OCI-LY7 (cell line): ENCODE measurements at regions not wholly inside any gene's neighbourhood (a gene's known extent, or its start where the extent isn't known, plus 50 kb on each side); places are given as distances from the start of the nearest gene placed in this dataset.

Source experiments
- BruUV-seq: library from RNA; stranded (reverse); fragments of 400-500 nt; replicated peaks from 2 replicates; lab custom pipeline; 2021; lab: Mats Ljungman, UMichigan
- CTCF ChIA-PET: fragments of 300-600 bp; sonication (Branson Sonifier 250); formaldehyde crosslinking; loops from one replicate; lab custom pipeline; 2022; ENCODE audit warnings: antibody characterized with exemption; ENCODE audit not compliant: unreplicated experiment; lab: Charles Lee
- POLR2A ChIA-PET: fragments of 300-600 bp; sonication (Branson Sonifier 250); formaldehyde crosslinking; loops from one replicate; lab custom pipeline; 2022; ENCODE audit warnings: antibody characterized with exemption; lab: Charles Lee
- DNase-seq: peaks from one replicate; pipeline ENCODE4 v3.0.0-alpha.2; 2015; ENCODE audit warnings: low spot score
- H2AFZ ChIP-seq: fragments of 200-600 bp; sonication (generic), shearing (Covaris generic); 2 replicates; pipeline ENCODE4 v1.6.1; 2014; ENCODE audit warnings: mild to moderate bottlenecking, antibody characterized with exemption, low read length, moderate library complexity
- H3K27ac ChIP-seq: fragments of 200-600 bp; sonication (generic); 2 replicates; pipeline ENCODE4 v1.5.1; 2014; ENCODE audit warnings: mixed run types, low read depth, mild to moderate bottlenecking, moderate library complexity, low read length, inconsistent platforms; ENCODE audit not compliant: poor library complexity, severe bottlenecking
- H3K36me3 ChIP-seq: fragments of 200-600 bp; sonication (generic); 2 replicates; pipeline ENCODE4 v1.6.1; 2014; ENCODE audit warnings: mild to moderate bottlenecking, antibody characterized with exemption, low read length, moderate library complexity, mixed read lengths; ENCODE audit not compliant: insufficient read depth
- H3K4me1 ChIP-seq: fragments of 200-600 bp; sonication (generic); 2 replicates; pipeline ENCODE4 v1.5.1; 2014; ENCODE audit warnings: mild to moderate bottlenecking, low read length; ENCODE audit not compliant: insufficient read depth, poor library complexity, severe bottlenecking
- H3K4me2 ChIP-seq: fragments of 200-600 bp; sonication (generic); 2 replicates; pipeline ENCODE4 v1.6.1; 2014; ENCODE audit warnings: mild to moderate bottlenecking, low read length
- H3K4me3 ChIP-seq: fragments of 200-600 bp; sonication (generic); 2 replicates; pipeline ENCODE4 v1.5.1; 2014; ENCODE audit warnings: mild to moderate bottlenecking, low read depth, low read length; ENCODE audit not compliant: poor library complexity, severe bottlenecking
- H3K79me2 ChIP-seq: fragments of 200-600 bp; sonication (generic); 2 replicates; pipeline ENCODE4 v1.6.1; 2016; ENCODE audit warnings: low read depth, mild to moderate bottlenecking, low read length, moderate library complexity, mixed read lengths; ENCODE audit not compliant: insufficient read depth
- H3K9me2 ChIP-seq: fragments of 200-600 bp; sonication (generic); 2 replicates; pipeline ENCODE4 v1.6.1; 2016; ENCODE audit warnings: mild to moderate bottlenecking, low read length, mixed read lengths; ENCODE audit not compliant: insufficient read depth
- H3K9me3 ChIP-seq: fragments of 200-600 bp; sonication (generic); 2 replicates; pipeline ENCODE4 v1.6.1; 2014; ENCODE audit warnings: mild to moderate bottlenecking, mixed run types, low read length, mixed read lengths
- H4K20me1 ChIP-seq: fragments of 200-600 bp; sonication (generic); 2 replicates; pipeline ENCODE4 v1.6.1; 2014; ENCODE audit warnings: mild to moderate bottlenecking, antibody characterized with exemption, low read length, moderate library complexity, mixed read lengths; ENCODE audit not compliant: insufficient read depth
- EZH2phosphoT487 ChIP-seq: fragments of 200-600 bp; sonication (generic); IDR thresholded peaks from 2 replicates; pipeline ENCODE4 v1.6.1; 2018; ENCODE audit warnings: low read depth, borderline replicate concordance, mild to moderate bottlenecking, mixed run types, antibody characterized with exemption, low read length, moderate library complexity, mixed read lengths
- intact Hi-C: fragments of 100-400 bp; cut with micrococcal nuclease; formaldehyde crosslinking; loops from one replicate; pipeline ENCODE4 v1.10.0; 2022; ENCODE audit not compliant: unreplicated experiment
- TF ChIP-seq, protein P1 (sequence below): fragments of 200-600 bp; sonication (generic); conservative IDR thresholded peaks from 2 replicates; pipeline ENCODE4 v1.5.1; 2014; ENCODE audit warnings: mild to moderate bottlenecking, antibody characterized with exemption, low read length, moderate library complexity, mixed read lengths

DNA sequence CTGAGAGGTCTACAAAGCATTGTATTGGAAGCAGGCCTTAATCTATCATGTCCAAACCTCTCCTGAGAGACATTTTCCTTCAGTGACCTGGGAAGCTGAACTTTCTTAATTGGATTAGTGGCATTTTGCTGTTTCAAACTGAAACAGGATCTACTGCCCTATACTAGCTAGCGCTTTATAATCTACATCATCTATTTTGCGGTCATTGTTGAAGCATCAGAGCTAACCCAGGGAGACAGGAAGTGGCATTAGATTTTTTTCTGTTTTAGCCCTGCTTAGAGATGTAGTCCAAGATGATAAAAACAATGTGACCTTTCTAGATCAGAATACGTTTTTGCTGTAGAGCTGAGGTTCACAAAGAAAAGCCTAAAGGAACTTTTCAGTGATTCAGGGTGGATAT, 147.4 kb upstream of the AGR3 start:
- BruUV-seq, result no TSS peak
- Histone ChIP-seq H3K36me3 (no peaks in the 10 kb centered on the region), H2AFZ (no peak overlapping the region), H3K4me1 (no peaks in the 10 kb centered on the region), H3K4me3 (no peak overlapping the region), H3K4me2 (no peak overlapping the region), H3K9me2 (no peaks in the 10 kb centered on the region), H3K9me3 (no peaks in the 10 kb centered on the region), H4K20me1 (no peaks in the 10 kb centered on the region), H3K79me2 (no peaks in the 10 kb centered on the region), H3K27ac (no peak overlapping the region)
- intact Hi-C loops, result no loop called here
- CTCF ChIA-PET, result no interaction called here
- POLR2A ChIA-PET, result interaction anchor here (0.6 to 1.0 kb wide), 2 partner anchors 32 to 918 kb away, joined by 3 to 4 read pairs; no protein-coding TSS in a partner anchor
- TF ChIP-seq, protein P1, sequence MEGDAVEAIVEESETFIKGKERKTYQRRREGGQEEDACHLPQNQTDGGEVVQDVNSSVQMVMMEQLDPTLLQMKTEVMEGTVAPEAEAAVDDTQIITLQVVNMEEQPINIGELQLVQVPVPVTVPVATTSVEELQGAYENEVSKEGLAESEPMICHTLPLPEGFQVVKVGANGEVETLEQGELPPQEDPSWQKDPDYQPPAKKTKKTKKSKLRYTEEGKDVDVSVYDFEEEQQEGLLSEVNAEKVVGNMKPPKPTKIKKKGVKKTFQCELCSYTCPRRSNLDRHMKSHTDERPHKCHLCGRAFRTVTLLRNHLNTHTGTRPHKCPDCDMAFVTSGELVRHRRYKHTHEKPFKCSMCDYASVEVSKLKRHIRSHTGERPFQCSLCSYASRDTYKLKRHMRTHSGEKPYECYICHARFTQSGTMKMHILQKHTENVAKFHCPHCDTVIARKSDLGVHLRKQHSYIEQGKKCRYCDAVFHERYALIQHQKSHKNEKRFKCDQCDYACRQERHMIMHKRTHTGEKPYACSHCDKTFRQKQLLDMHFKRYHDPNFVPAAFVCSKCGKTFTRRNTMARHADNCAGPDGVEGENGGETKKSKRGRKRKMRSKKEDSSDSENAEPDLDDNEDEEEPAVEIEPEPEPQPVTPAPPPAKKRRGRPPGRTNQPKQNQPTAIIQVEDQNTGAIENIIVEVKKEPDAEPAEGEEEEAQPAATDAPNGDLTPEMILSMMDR, result no peak
- no peak for TF ChIP-seq EZH2phosphoT487
- DNase-seq, result no peak

DNA sequence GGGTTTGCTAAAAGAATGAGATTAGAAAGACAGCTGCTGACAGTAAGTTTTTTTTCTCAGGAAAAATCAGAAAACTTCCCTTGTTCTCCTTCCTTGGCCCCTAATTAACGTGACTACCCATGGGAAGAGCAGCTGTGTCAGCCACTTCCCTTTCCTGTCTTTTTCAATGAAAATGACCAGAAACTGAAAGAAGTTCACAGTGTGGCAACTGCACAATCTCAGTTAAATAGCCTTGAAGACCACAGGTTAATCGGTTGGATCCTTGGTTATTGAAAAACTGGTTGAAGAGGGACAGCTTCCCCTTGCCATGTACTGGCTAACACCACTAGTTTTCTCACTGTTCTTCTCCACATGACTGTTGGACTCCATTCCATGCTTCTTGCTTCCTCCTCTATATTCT, 148.8 kb upstream of the AGR3 start:
- no peak for DNase-seq
- H3K9me3 ChIP-seq, result no peaks in the 10 kb centered on the region
- no peak for TF ChIP-seq EZH2phosphoT487
- TF ChIP-seq, protein P1, result no peak
- H3K79me2 ChIP-seq, result no peaks in the 10 kb centered on the region
- BruUV-seq, result no TSS peak
- no peaks in the 10 kb centered on the region for H3K4me1 ChIP-seq
- H3K27ac ChIP-seq, result no peak overlapping the region
- no peaks in the 10 kb centered on the region for H4K20me1 ChIP-seq
- POLR2A ChIA-PET, result no interaction called here
- H3K4me3 ChIP-seq, result no peak overlapping the region
- H3K36me3 ChIP-seq, result no peaks in the 10 kb centered on the region
- no peak overlapping the region for H2AFZ ChIP-seq
- CTCF ChIA-PET, result no interaction called here
- H3K4me2 ChIP-seq, result no peak overlapping the region
- H3K9me2 ChIP-seq, result no peaks in the 10 kb centered on the region
- intact Hi-C loops, result no loop called here

DNA sequence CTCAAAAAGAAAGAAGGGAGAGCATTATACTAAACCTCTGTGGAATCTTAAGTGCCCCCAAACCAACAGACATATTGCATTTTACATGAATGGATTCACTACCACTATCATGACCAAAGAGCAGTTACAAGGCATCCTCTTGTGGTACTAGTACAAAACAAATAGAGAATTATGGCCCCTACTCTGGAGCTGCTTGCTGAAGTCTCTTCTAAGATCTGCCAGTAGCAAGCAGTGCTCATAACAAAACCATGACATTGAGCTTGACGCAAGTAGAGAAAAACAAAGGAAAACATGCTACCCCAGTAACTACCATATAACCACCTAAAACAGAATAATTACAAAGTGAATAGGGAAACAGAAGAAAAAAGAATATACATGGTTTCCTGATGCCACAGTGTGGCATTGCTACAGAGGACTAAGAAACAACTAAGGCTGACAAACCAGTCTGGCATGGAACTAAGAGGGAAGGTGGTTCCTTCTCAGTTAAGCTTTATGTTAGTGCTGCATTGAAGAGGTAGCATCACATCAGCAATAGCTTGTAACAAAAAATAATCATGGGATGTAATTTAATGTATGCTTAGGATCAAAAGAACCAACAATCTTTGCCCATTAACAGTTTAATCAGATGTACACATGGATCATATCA, 150.2 kb upstream of the AGR3 start:
- H3K4me1 ChIP-seq, result no peaks in the 10 kb centered on the region
- H3K9me2 ChIP-seq, result no peaks in the 10 kb centered on the region
- H3K36me3 ChIP-seq, result no peaks in the 10 kb centered on the region
- no peaks in the 10 kb centered on the region for H3K79me2 ChIP-seq
- POLR2A ChIA-PET, result interaction anchor here (0.7 to 1.4 kb wide), 2 partner anchors 13 to 415 kb away, joined by 3 to 7 read pairs; no protein-coding TSS in a partner anchor
- TF ChIP-seq EZH2phosphoT487, result no peak
- TF ChIP-seq, protein P1, result no peak
- H4K20me1 ChIP-seq, result no peaks in the 10 kb centered on the region
- no peak overlapping the region for H2AFZ ChIP-seq
- H3K27ac ChIP-seq, result no peak overlapping the region
- intact Hi-C loops, result no loop called here
- no peaks in the 10 kb centered on the region for H3K9me3 ChIP-seq
- no peak overlapping the region for H3K4me2 ChIP-seq
- H3K4me3 ChIP-seq, result no peak overlapping the region
- CTCF ChIA-PET, result no interaction called here
- BruUV-seq, result no TSS peak
- DNase-seq, result no peak
